Activated naive CD4-positive, alpha-beta T cell treated with anti-CD3 and anti-CD28 coated beads, Interleukin-2, amount 50 U/mL, for 72 hours (primary cell): ENCODE measurements at regions not wholly inside any gene's neighbourhood (a gene's known extent, or its start where the extent isn't known, plus 50 kb on each side); places are given as distances from the start of the nearest gene placed in this dataset.
A peak's percentile ranks its signal among the peaks of the same experiment; 100 is the strongest.

Experiments used
- ATAC-seq, 2 donors: fragments of 150-1000 bp; cut with Tn5 transposase; 2 replicates each; pipeline ENCODE4 v1.10.0; 2021; ENCODE audit warnings: mild to moderate bottlenecking in 2 of 2, moderate library complexity in 2 of 2
- DNase-seq, 2 donors: peaks; one replicate each; pipeline ENCODE4 v3.0.0; 2021 to 2022; ENCODE audit warnings: low spot score in 2 of 2
- H3K27ac Mint-ChIP-seq, 2 donors: one replicate each; pipeline ENCODE4 v1.8.0; 2022; ENCODE audit warnings: mild to moderate bottlenecking in 2 of 2, mixed read lengths in 2 of 2
- H3K36me3 Mint-ChIP-seq, 2 donors: one replicate each; pipeline ENCODE4 v1.8.0; 2022; ENCODE audit warnings: mixed read lengths in 2 of 2
- H3K9me3 Mint-ChIP-seq, 2 donors: one replicate each; pipeline ENCODE4 v1.8.0; 2022; ENCODE audit warnings: mixed read lengths in 2 of 2

GRCh38 chr10:118482393-118483331 is 112.8 kb downstream of the PRLHR start:
- Mint-ChIP-seq H3K36me3 (no peaks in the 10 kb centered on the region), H3K27ac (no peak overlapping the region), H3K9me3 (peaks cover 10 to 13% of the 10 kb centered on the region in 2 donors)
- ATAC-seq (no peak), DNase-seq (no peak)

GRCh38 chr10:118481871-118482270 is 113.6 kb downstream of the PRLHR start:
- H3K36me3 Mint-ChIP-seq: no peaks in the 10 kb centered on the region
- DNase-seq (no peak), ATAC-seq (no peak)
- H3K9me3 Mint-ChIP-seq: peaks cover 10 to 13% of the 10 kb centered on the region in 2 donors
- no peak overlapping the region for H3K27ac Mint-ChIP-seq

GRCh38 chr10:118475214-118475613 is 120.2 kb downstream of the PRLHR start:
- DNase-seq (no peak), ATAC-seq (no peak)
- peaks cover 0 to 5% of the 10 kb centered on the region in 2 donors for H3K36me3 Mint-ChIP-seq
- H3K27ac Mint-ChIP-seq: no peak overlapping the region
- peaks cover 6 to 8% of the 10 kb centered on the region in 2 donors for H3K9me3 Mint-ChIP-seq

DNA sequence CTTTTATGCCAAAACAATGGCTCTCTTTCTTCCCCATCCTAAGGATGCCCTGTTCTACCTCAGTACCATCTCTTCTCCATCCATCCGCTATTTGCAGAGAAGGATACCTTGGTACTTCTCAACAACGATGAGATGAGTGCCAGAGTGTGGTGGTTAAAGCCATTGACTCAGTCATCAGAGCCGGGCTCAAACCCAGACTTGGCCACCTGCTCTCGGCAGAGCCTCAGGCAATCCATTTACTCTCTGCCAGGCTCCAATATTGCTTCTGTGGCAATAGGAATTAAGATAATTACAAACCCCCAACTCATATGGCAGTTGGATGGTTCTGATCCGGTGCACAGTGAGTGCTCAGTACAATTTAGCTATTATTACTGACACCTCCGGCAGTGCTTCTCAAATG is 121.3 kb downstream of the PRLHR start:
- Mint-ChIP-seq H3K9me3 (no peaks in the 10 kb centered on the region), H3K27ac (no peak overlapping the region), H3K36me3 (peaks cover 0 to 5% of the 10 kb centered on the region in 2 donors)
- DNase-seq: no peak
- ATAC-seq: no peak

DNA sequence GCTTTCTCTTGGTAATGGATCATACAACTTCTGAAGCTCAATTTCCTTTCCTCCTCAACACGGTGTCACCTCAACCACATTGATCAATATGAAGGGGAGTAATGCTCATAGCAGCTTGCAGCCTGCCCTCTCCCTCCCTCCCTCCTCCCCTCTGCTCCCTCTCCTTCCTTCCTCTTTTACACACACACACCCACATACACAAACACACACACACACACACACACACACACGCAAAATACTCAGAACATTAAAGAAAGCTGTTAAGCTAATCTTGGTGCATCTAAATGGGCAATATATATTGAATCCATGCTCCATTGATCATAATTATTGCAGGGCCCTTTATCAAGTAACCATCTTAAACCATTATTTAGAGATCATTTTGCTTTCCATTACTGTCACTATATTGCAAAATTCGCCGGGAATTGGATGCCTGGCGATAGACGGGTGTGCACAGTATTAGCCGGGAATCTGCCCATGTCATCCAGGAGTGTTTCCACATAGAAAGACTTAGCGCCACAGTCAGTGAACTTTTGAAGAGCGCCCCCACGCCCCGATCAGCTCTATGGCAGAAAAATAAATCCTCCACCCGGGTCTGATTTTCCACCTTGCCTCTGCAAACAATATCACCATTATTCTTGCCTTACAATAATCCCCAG is 122.0 kb downstream of the PRLHR start:
- ATAC-seq: no peak
- no peak overlapping the region for H3K27ac Mint-ChIP-seq

DNA sequence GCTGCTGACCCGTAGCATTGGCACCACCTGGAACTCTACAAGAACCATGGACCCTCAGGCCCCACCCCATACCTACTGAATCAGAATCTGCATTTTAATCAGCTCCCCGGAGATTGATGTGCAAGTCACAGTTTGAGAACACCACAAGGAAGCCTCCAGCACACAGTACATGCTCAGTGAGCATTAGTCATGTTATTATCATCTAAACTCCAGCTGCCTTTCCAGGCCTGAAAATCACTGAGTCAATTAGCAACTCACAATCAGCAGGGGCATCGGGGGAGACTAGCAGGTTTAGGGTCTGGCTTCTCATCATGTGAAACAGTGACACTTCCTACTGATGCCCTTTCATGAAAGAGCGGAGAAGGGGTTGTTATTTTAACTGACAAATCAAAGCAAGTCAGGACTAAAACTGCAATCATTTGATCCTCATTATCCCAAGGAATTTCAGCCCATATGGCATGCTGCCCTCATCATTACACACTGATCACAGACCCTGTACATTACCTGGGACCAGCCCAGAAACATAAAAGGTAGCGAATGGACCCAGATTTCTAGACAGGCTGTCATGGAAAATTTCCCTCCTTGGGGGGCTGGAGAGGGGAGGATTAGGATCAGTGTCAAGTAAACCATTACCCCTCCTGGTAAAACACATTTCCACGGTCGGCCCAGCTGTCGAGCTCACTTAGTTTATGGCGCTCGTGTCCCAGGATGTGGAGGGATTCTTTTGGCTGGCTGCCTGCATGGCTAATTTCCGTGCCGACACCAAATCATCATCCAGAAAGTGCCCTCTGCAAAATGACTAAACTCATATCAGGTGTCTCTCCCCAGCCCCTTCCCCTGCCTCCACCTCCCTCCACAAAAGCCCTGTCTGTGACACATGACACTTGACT is 122.8 kb downstream of the PRLHR start:
- Mint-ChIP-seq H3K9me3 (no peaks in the 10 kb centered on the region), H3K36me3 (peaks cover 0 to 5% of the 10 kb centered on the region in 2 donors), H3K27ac (no peak overlapping the region)
- DNase-seq (no peak), ATAC-seq (no peak)

More for the DNA sequence above, 122.0 kb downstream of the PRLHR start:
- DNase-seq: no peak
- Mint-ChIP-seq H3K36me3 (peaks cover 0 to 5% of the 10 kb centered on the region in 2 donors), H3K9me3 (no peaks in the 10 kb centered on the region)

- ATAC-seq (no peak), DNase-seq (no peak)
- no peak overlapping the region for H3K27ac Mint-ChIP-seq
- H3K36me3 Mint-ChIP-seq: peaks cover 0 to 5% of the 10 kb centered on the region in 2 donors
- no peaks in the 10 kb centered on the region for H3K9me3 Mint-ChIP-seq
Measured at GRCh38 chr10:118471863-118472262, 123.6 kb downstream of the PRLHR start.

- ATAC-seq: no peak
- H3K36me3 Mint-ChIP-seq: peaks cover 0 to 5% of the 10 kb centered on the region in 2 donors
- DNase-seq: no peak
- no peaks in the 10 kb centered on the region for H3K9me3 Mint-ChIP-seq
- no peak overlapping the region for H3K27ac Mint-ChIP-seq
Measured at GRCh38 chr10:118470470-118470869, 125.0 kb downstream of the PRLHR start.

DNA sequence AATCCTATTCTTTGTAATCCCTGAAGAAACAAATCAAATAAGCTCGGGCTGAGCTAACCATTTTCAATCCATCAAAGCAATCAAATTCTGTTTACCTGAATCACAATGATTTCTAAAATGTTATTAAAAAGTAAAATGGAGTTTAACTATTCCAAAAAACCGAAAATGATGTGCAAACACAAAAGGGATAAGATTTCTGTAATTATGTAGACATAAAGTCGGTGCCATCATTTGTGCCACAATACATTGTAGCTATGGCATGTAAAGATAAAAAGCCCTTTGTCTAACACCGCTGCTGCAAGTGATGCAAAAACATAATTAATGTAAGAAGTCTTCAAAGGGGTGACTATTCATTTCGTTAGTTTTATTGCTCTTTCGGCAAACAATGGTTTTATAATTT is 125.1 kb upstream of the FAM204A start:
- no peak overlapping the region for H3K27ac Mint-ChIP-seq
- ATAC-seq (no peak), DNase-seq (no peak)
- H3K9me3 Mint-ChIP-seq: no peaks in the 10 kb centered on the region
- H3K36me3 Mint-ChIP-seq: peaks cover 0 to 2% of the 10 kb centered on the region in 2 donors

GRCh38 chr10:118465300-118465874 is 123.3 kb upstream of the FAM204A start:
- DNase-seq (no peak), ATAC-seq (no peak)
- Mint-ChIP-seq H3K27ac (no peak overlapping the region), H3K36me3 (no peaks in the 10 kb centered on the region), H3K9me3 (no peaks in the 10 kb centered on the region)

DNA sequence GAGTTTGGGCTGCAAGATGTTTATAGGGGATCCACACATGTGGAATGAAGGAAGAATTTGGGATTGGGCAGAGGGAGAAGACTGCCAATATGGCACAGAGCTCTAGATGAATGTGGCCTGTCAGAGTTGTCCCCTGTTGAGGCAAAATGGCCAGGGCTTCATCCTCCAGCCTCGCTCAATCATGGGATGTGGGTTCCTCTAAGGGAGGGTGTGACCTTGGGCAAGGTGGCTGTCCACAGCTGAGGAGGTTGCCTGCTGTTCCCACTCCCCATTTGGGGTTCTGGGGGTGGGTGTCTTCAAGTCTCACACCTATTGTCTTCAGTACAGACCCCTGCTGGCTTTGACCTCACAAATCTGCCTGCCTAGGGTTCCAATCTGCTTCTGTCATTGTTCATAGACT is 121.6 kb upstream of the FAM204A start:
- no peak for DNase-seq
- no peak for ATAC-seq

DNA sequence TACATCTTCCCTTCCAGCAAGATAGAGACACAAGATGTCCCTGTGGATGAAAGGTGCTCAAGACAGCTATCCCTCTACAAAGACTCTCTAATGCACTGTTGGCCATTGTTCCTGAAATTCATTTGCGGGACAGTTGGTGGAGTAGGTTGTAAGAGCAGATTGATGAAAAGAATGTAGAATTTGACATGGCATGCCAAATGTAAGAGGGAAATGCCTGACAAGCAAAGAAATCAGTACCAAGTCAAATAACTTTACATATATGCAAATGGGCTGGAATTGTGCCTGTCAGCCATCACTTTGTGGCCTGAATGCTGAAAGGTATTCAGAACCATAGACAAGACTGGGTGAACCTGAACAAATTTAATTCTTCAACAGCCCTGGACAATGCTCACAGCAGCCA is 120.3 kb upstream of the FAM204A start:
- Mint-ChIP-seq H3K36me3 (no peaks in the 10 kb centered on the region), H3K27ac (no peak overlapping the region), H3K9me3 (no peaks in the 10 kb centered on the region)
- ATAC-seq (no peak), DNase-seq (no peak)

More for the DNA sequence above, 121.6 kb upstream of the FAM204A start:
- Mint-ChIP-seq H3K36me3 (no peaks in the 10 kb centered on the region), H3K27ac (no peak overlapping the region), H3K9me3 (no peaks in the 10 kb centered on the region)

GRCh38 chr10:118459642-118460193 is 117.6 kb upstream of the FAM204A start:
- ATAC-seq: peak; percentile 73 to 75
- H3K27ac Mint-ChIP-seq: no peak overlapping the region
- H3K36me3 Mint-ChIP-seq: no peaks in the 10 kb centered on the region
- no peaks in the 10 kb centered on the region for H3K9me3 Mint-ChIP-seq
- peak in 1 of 2 donors; percentile 60 for DNase-seq

DNA sequence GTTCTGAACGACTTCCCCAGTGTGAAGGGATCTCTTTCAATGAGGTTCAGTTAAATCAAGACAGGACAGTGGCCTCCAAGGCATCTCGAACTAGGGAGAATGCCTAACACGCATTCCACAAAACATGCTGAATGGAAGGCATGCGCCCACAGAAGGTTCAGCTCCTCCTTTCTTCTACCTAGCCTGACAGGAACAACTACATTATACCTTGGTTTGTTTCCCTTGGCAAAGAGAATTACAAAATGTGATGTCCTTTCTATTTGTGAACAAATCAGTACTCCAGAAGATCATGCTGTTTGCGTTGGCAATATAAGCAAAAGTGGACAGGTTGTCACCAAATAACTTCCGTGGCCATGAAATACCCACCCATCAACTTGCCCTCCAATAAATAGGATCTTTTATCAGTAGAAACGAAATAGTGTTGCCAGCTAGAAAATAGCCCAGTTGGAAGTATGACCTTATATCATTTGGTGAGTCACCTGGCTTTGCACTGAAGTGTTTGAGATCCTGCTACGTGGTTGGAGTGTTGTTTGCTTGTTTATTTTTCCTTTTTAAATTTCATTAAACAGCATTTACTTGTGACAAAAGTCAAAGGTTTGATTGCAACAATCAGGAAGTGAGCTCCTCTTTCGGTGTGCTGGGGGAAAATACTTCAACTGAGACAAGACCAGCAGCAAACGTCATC is 117.0 kb upstream of the FAM204A start:
- Mint-ChIP-seq H3K9me3 (no peaks in the 10 kb centered on the region), H3K36me3 (no peaks in the 10 kb centered on the region), H3K27ac (no peak overlapping the region)
- no peak for ATAC-seq
- no peak for DNase-seq

DNA sequence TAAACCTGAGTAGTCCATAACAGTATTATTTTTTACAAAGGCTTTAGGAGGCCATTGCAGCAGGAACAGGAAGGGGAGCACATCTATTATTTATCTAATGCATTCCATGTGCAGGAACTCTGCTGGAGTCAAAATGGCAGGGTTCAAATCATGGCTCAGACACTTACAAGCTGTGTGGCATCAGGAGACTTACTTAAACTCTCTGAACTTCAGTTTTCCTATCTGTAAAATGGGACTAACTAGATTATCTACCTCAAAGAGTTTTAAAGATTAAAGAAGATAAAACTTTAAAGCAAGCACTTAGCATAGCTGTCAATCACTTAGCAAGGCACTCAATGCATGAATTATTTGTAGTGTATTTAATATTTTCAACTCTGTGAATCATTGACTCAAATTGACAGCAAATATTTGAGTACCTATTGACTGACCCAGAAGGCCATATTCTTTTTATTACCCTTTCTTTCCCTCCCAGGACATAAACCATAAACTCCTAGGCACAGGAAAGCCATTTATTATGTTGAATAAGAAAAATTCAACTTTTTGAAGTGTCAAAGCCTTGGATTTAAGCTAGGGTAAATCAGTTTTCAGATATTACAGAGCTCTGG is 115.8 kb upstream of the FAM204A start:
- H3K9me3 Mint-ChIP-seq: no peaks in the 10 kb centered on the region
- no peak overlapping the region for H3K27ac Mint-ChIP-seq
- ATAC-seq (no peak), DNase-seq (no peak)
- H3K36me3 Mint-ChIP-seq: no peaks in the 10 kb centered on the region
